ENCODE measurements at regions not wholly inside any gene's neighbourhood (a gene's known extent, or its start where the extent isn't known, plus 50 kb on each side); places are given as distances from the start of the nearest gene placed in this dataset.

DNA sequence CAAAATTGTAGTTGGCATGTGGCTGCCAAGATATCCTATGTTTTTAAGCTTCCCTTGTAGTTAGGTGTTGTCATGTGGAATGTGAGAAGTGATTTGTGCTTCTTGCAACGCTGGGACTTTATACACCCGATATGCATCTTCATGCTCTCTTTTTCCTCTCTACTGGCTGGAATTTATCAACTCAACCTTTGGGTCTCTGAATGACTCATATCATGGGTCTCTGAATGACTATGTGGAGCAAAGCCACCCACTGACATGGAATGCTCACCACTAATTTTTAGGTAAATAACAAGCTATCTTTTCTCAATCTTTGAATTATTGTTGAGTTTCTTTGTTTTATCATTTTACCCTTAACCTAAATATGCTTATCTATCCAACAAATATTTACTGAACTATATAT, 144.6 kb downstream of the ATP23 start:
- Histone ChIP-seq H3K4me3 (no peak overlapping the region), H3K4me1 (ENCODE audit: low read depth) (no peaks in the 10 kb centered on the region), H3K36me3 (ENCODE audit: low read depth) (no peaks in the 10 kb centered on the region), H3K9me3 (no peaks in the 10 kb centered on the region)
- intact Hi-C loops (cut with DNase I, micrococcal nuclease), result no loop called here
- no peak for DNase-seq
- TF ChIP-seq, protein P1, sequence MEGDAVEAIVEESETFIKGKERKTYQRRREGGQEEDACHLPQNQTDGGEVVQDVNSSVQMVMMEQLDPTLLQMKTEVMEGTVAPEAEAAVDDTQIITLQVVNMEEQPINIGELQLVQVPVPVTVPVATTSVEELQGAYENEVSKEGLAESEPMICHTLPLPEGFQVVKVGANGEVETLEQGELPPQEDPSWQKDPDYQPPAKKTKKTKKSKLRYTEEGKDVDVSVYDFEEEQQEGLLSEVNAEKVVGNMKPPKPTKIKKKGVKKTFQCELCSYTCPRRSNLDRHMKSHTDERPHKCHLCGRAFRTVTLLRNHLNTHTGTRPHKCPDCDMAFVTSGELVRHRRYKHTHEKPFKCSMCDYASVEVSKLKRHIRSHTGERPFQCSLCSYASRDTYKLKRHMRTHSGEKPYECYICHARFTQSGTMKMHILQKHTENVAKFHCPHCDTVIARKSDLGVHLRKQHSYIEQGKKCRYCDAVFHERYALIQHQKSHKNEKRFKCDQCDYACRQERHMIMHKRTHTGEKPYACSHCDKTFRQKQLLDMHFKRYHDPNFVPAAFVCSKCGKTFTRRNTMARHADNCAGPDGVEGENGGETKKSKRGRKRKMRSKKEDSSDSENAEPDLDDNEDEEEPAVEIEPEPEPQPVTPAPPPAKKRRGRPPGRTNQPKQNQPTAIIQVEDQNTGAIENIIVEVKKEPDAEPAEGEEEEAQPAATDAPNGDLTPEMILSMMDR (IDR thresholded peaks at IDR 0.05), result no peak
- ATAC-seq, result no peak

DNA sequence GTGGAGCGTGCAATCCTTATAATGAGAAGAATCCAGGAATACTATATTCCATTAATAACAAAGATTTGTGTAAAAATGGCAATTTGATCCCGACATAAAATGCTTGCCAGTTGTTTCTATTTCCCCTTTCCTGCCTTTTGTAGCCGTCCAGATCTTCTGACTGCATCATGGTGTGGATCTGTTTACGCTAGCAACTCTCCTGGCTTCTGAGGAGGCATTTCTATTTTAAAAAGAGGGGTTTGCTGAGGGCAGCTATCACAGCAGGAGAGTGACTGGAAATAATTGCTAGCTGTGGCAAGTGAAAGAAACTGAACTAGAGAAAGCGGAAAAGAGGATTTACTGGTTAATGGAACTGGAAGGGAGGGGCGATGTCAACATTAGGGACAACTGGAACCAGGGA, 145.6 kb downstream of the ATP23 start:
- no peaks in the 10 kb centered on the region for H3K4me1 ChIP-seq (ENCODE audit: low read depth)
- no peaks in the 10 kb centered on the region for H3K36me3 ChIP-seq (ENCODE audit: low read depth)
- intact Hi-C loops (cut with DNase I, micrococcal nuclease), result no loop called here
- TF ChIP-seq, protein P1 (IDR thresholded peaks at IDR 0.05), result no peak
- ATAC-seq, result no peak
- H3K9me3 ChIP-seq, result no peaks in the 10 kb centered on the region
- no peak overlapping the region for H3K4me3 ChIP-seq
- no peak for DNase-seq

DNA sequence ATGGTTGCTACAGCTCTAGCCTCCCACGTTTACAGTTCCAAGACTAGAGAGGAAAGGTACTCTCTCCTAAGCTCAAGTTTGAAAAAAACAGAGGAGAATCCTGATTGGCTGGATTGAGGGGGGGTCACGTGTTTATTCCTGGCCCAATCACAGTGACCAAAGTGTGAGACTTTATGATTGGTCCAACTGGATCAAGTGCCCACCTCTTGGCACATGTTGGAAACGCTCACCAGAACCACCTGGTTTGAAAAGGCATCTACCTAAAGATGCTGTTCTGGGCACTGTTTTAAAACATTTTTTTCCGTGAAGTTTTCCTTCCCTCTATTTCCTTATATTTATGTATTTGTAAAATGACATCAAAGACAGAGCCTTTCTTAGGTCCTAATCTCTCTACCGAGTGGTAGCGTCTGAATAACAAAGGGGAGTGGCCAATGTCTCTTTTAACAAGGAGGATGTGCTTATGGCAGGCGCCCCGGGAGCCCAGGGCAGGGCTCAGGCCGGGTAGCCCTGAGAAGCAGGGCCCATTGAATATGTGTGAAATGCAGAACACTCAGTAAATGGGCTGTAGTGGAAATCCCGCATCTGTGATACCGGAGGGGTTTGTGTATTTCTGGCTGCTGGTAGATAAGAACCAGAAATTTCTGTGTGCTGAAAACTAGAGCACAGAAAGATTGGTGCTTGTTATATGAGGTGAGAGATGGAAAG, 146.2 kb downstream of the ATP23 start:
- intact Hi-C loops (cut with DNase I, micrococcal nuclease), result no loop called here
- Histone ChIP-seq H3K4me1 (ENCODE audit: low read depth) (no peaks in the 10 kb centered on the region), H3K4me3 (no peak overlapping the region), H3K9me3 (no peaks in the 10 kb centered on the region), H3K36me3 (ENCODE audit: low read depth) (no peaks in the 10 kb centered on the region)
- TF ChIP-seq, protein P1 (IDR thresholded peaks at IDR 0.05), result no peak
- no peak for DNase-seq
- no peak for ATAC-seq

DNA sequence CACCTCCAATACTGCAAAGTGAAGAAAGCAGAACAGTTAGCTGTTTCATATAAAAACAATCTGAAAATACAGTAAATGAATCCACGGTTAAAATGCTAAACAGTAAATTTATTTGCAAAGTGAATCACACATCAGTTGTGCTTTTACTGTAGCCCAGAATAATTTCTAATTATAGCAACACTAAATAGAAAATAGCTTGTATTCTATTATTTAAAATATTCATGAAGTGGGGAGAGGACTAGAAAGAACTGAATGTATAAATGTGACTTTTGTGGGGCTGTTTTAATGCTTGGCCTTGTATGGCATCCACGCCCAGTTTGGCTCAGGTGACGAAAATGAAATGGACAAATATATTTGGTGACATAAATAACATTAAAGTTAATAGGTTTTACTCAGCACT, 148.2 kb downstream of the ATP23 start:
- Histone ChIP-seq H3K36me3 (ENCODE audit: low read depth) (no peaks in the 10 kb centered on the region), H3K4me3 (no peak overlapping the region), H3K9me3 (no peaks in the 10 kb centered on the region), H3K4me1 (ENCODE audit: low read depth) (no peaks in the 10 kb centered on the region)
- TF ChIP-seq, protein P1 (IDR thresholded peaks at IDR 0.05), result no peak
- DNase-seq (no peak), ATAC-seq (no peak)
- intact Hi-C loops (cut with DNase I, micrococcal nuclease), result no loop called here

DNA sequence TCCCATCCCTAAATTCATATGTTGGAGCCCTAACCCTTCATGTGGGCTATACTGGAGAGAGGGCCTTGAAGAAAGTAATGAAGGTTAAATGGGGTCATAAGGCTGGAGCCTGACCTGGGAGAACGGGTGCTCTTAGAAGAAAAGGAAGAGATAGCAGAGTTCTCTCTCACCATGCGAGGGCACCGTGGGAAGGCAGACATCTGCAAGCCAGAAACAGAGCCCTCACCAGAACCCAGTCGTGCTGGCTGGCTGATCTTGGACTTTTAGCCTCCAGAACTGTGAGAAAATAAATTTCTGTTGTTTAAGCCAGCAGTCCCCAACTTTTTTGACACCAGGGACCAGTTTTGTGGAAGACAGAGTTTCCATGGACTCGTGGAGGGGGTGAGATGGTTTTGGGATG, 149.3 kb downstream of the ATP23 start:
- ATAC-seq (no peak), DNase-seq (no peak)
- intact Hi-C loops (cut with DNase I, micrococcal nuclease), result no loop called here
- Histone ChIP-seq H3K36me3 (ENCODE audit: low read depth) (no peaks in the 10 kb centered on the region), H3K4me3 (no peak overlapping the region), H3K4me1 (ENCODE audit: low read depth) (no peaks in the 10 kb centered on the region), H3K9me3 (no peaks in the 10 kb centered on the region)
- TF ChIP-seq, protein P1 (IDR thresholded peaks at IDR 0.05), result no peak

DNA sequence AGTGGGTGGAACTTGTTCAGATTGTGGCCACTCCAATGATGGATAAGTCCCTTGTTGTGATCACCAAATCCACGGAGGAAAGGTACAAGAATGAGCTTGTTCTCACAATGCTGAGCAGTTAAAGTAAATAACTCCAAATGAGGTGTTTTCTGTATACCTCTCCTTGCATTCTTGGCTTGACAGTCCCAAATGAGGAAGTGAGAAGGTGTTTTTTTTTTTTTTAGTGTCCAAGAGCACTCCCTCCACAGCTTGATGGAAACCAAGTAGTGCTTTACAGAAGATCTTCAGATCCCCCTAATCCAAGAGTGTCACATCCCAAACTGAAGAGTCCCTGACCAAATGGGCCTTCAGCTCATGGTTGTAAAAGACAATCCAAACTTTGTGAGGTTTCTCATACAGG, 153.6 kb downstream of the ATP23 start:
- no peaks in the 10 kb centered on the region for H3K4me1 ChIP-seq (ENCODE audit: low read depth)
- ATAC-seq (no peak), DNase-seq (no peak)
- intact Hi-C loops (cut with DNase I, micrococcal nuclease), result no loop called here
- H3K9me3 ChIP-seq, result no peaks in the 10 kb centered on the region
- no peaks in the 10 kb centered on the region for H3K36me3 ChIP-seq (ENCODE audit: low read depth)
- H3K4me3 ChIP-seq, result no peak overlapping the region
- TF ChIP-seq, protein P1 (IDR thresholded peaks at IDR 0.05), result no peak
